KMS-11 (cell line): ENCODE measurements at regions not wholly inside any gene's neighbourhood (a gene's known extent, or its start where the extent isn't known, plus 50 kb on each side); places are given as distances from the start of the nearest gene placed in this dataset.

Source experiments
- H2AFZ ChIP-seq: fragments of 200-600 bp; sonication (generic); 2 replicates; pipeline ENCODE4 v1.6.1; 2016; ENCODE audit warnings: antibody characterized with exemption, mixed run types, low read depth
- H3K27ac ChIP-seq: fragments of 200-600 bp; sonication (generic); 2 replicates; pipeline ENCODE4 v1.6.1; 2016; ENCODE audit warnings: mild to moderate bottlenecking, mixed run types
- H3K27me3 ChIP-seq: fragments of 200-600 bp; sonication (generic); 2 replicates; pipeline ENCODE4 v1.6.1; 2017; ENCODE audit warnings: mild to moderate bottlenecking, low read depth, mixed run types, moderate library complexity; ENCODE audit not compliant: insufficient read depth
- H3K36me3 ChIP-seq: fragments of 200-600 bp; sonication (generic); 2 replicates; pipeline ENCODE4 v1.6.1; 2017; ENCODE audit warnings: mild to moderate bottlenecking, mixed run types; ENCODE audit not compliant: insufficient read depth
- H3K4me1 ChIP-seq: fragments of 200-600 bp; sonication (generic); 2 replicates; pipeline ENCODE4 v1.6.1; 2016; ENCODE audit warnings: mild to moderate bottlenecking, low read depth, mixed run types; ENCODE audit not compliant: poor library complexity, severe bottlenecking
- H3K4me2 ChIP-seq: fragments of 200-600 bp; sonication (generic); 2 replicates; pipeline ENCODE4 v1.7.0; 2016; ENCODE audit warnings: mild to moderate bottlenecking, mixed run types
- H3K4me3 ChIP-seq: fragments of 200-600 bp; sonication (generic); IDR thresholded peaks from 2 replicates; pipeline ENCODE4 v1.6.1; 2017; ENCODE audit warnings: low read depth, low read length, mixed read lengths; ENCODE audit not compliant: insufficient read depth
- H3K79me2 ChIP-seq: fragments of 200-600 bp; sonication (generic); 2 replicates; pipeline ENCODE4 v1.6.1; 2016; ENCODE audit warnings: low read depth, mixed run types; ENCODE audit not compliant: insufficient read depth
- H3K9ac ChIP-seq: fragments of 200-600 bp; sonication (generic); 2 replicates; pipeline ENCODE4 v1.6.1; 2016; ENCODE audit warnings: mild to moderate bottlenecking, mixed run types
- H4K20me1 ChIP-seq: fragments of 200-600 bp; sonication (generic); 2 replicates; pipeline ENCODE4 v1.6.1; 2016; ENCODE audit warnings: mild to moderate bottlenecking, mixed run types; ENCODE audit not compliant: insufficient read depth
- CTCF ChIP-seq: fragments of 200-600 bp; sonication (generic); conservative IDR thresholded peaks from 2 replicates; pipeline ENCODE4 v1.6.1; 2017; ENCODE audit warnings: low read depth, mild to moderate bottlenecking, antibody characterized with exemption, low read length, moderate library complexity, mixed read lengths

- no peaks in the 10 kb centered on the region for H3K4me1 ChIP-seq
- H3K9ac ChIP-seq = no peak overlapping the region
- H3K27ac ChIP-seq = no peak overlapping the region
- no peaks in the 10 kb centered on the region for H3K79me2 ChIP-seq
- no peak overlapping the region for H3K4me2 ChIP-seq
- no peak overlapping the region for H2AFZ ChIP-seq
- H4K20me1 ChIP-seq = no peaks in the 10 kb centered on the region
- H3K36me3 ChIP-seq = no peaks in the 10 kb centered on the region
- no peak for TF ChIP-seq CTCF
- H3K27me3 ChIP-seq = no peaks in the 10 kb centered on the region
- no peak overlapping the region for H3K4me3 ChIP-seq
These were observed 99.2 kb upstream of the SCAF11 start for GRCh38 chr12:46089414-46090162.

- Histone ChIP-seq H3K79me2 (no peaks in the 10 kb centered on the region), H3K4me1 (no peaks in the 10 kb centered on the region), H4K20me1 (no peaks in the 10 kb centered on the region), H3K4me3 (no peak overlapping the region), H3K9ac (no peak overlapping the region), H3K27me3 (no peaks in the 10 kb centered on the region), H3K4me2 (no peak overlapping the region), H3K27ac (no peak overlapping the region), H3K36me3 (no peaks in the 10 kb centered on the region), H2AFZ (no peak overlapping the region)
- no peak for TF ChIP-seq CTCF
These were observed 97.6 kb upstream of the SCAF11 start for GRCh38 chr12:46087916-46088439.

DNA sequence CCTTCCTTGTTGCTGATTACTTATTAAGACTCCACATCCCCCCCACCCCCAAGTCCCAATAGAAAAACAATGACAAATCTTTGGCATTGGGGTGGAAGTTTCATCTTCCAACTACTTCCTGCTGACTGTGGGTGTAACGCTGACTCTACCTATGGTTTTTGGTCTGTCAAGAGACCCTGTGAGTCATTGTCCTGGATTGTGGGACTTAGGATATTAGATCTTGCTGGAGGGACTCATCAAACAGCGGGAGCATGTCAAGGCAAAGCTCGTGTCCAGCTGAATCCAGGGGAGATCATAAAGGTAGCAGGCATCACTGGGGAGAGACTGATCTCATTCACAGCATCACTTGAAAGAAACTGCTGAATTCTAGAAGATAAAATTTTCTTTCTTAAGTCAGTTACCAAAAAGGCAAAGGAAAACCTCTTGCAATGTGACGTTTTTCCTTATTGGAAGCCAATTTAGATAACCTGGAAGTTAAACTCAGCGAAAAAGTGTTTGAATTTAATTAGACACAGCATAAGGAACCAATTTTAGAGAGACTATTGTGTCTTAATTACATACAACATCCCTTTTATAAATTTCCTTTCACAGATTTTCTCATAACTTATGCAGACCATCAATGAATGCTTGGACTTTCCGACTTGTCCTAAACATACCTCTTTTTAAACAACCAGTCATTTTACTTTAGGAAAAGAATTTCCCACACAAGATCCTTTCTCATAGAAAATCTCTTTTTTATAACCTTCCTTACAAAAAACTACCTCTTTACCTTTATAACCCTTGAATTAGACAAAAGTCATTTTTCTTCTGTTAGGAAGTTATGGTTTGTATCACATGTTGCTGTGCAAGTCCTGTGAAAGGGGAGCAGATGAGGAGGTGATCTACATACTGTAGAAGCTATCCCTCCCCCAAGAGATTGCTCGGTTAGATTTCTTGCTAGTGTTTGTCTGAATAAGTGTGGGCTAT is 94.6 kb upstream of the SCAF11 start:
- Histone ChIP-seq H3K36me3 (no peaks in the 10 kb centered on the region), H3K79me2 (no peaks in the 10 kb centered on the region), H3K27me3 (no peaks in the 10 kb centered on the region), H3K9ac (no peak overlapping the region), H3K27ac (no peak overlapping the region), H3K4me3 (no peak overlapping the region), H3K4me2 (no peak overlapping the region), H2AFZ (no peak overlapping the region), H4K20me1 (no peaks in the 10 kb centered on the region), H3K4me1 (no peaks in the 10 kb centered on the region)
- no peak for TF ChIP-seq CTCF

- Histone ChIP-seq H3K27me3 (no peaks in the 10 kb centered on the region), H3K79me2 (no peaks in the 10 kb centered on the region), H3K36me3 (no peaks in the 10 kb centered on the region), H3K4me3 (no peak overlapping the region), H4K20me1 (no peaks in the 10 kb centered on the region), H3K4me1 (no peaks in the 10 kb centered on the region), H3K9ac (no peak overlapping the region), H3K4me2 (no peak overlapping the region), H2AFZ (no peak overlapping the region), H3K27ac (no peak overlapping the region)
- TF ChIP-seq CTCF = no peak
These were observed 92.3 kb upstream of the SCAF11 start for GRCh38 chr12:46082490-46083200.
